Erythroblast (primary cell): ENCODE measurements at regions not wholly inside any gene's neighbourhood (a gene's known extent, or its start where the extent isn't known, plus 50 kb on each side); places are given as distances from the start of the nearest gene placed in this dataset.

Experiments
- DNase-seq, 2 experiments: peaks; one replicate each; lab custom pipeline; 2025; lab: John Stamatoyannopoulos, UW
- GATA1 ChIP-seq: IDR thresholded peaks from 2 replicates; pipeline ENCODE4 v1.6.1; 2011; ENCODE audit warnings: low read depth, mild to moderate bottlenecking, control low read depth, low read length, moderate library complexity
- POLR2A ChIP-seq: IDR thresholded peaks from 2 replicates; pipeline ENCODE4 v1.6.1; 2011; ENCODE audit warnings: mild to moderate bottlenecking, low read length

DNA sequence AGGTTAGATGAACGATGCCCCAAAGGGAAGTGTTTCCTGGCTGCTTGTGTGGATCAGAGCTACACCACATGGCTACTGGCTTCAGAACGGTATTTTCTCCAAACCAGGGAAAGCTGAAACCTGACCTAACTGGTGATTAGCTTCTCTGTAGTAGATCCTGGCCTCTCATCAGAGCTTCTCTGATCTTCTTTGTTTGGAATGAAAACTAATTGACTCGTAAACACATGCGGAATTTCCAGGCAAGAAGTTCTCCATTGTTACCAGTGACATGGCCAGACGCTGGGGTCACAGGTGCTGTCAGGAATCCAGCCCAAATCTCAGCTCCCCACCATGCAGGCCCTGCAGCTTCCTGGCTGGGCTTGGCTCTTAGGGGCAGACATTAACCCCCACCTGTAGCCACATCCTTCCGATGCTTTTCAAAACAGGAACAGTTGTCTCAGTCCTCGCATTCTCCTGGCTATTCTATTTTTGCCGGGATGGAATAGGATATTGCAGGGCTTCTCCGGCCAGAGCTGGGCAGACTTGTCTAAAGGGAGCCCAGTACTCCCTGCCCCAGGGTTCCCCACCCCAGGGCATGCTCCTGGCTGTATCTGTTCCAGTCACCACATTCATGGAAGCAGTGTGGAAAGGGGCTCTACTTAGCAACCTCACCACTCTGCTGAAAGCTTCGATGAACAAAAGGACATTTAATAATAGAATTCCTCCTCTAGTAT, 305.4 kb upstream of the F9 start:
- no peak for DNase-seq
- TF ChIP-seq POLR2A (no peak), GATA1 (no peak)

GRCh38 chrX:139222511-139223200, 307.9 kb upstream of the F9 start:
- TF ChIP-seq GATA1 (no peak), POLR2A (no peak)
- no peak for DNase-seq

GRCh38 chrX:139213241-139213709, 317.3 kb upstream of the F9 start:
- TF ChIP-seq GATA1 (no peak), POLR2A (no peak)

GRCh38 chrX:139211568-139212182, 318.9 kb upstream of the F9 start:
- DNase-seq, result no peak
- TF ChIP-seq GATA1 (no peak), POLR2A (no peak)

More at GRCh38 chrX:139213241-139213709, 317.3 kb upstream of the F9 start:
- no peak for DNase-seq

- TF ChIP-seq POLR2A (no peak), GATA1 (no peak)
These were observed 321.2 kb upstream of the F9 start for GRCh38 chrX:139209342-139209741.

DNA sequence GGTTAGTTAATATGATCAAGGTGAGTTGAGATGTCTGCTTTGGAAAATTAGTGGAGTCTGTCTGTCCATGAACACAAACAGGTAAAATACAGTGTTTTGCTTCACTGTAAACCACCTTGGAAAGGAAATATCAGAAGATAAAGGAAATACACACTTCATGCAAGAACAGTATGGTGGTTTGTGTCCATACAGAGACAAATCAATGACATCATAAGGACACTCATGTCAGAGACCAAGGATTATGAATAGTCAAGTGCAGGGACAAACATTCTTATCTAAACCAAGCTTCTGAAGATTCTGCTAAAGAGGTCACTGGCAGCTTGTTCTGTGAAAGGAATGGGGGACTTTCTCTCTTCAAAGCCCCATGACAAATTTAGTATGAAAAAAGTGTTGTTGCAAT, 322.9 kb upstream of the F9 start:
- TF ChIP-seq GATA1 (no peak), POLR2A (no peak)
- DNase-seq, result no peak

More at GRCh38 chrX:139209342-139209741, 321.2 kb upstream of the F9 start:
- no peak for DNase-seq

DNA sequence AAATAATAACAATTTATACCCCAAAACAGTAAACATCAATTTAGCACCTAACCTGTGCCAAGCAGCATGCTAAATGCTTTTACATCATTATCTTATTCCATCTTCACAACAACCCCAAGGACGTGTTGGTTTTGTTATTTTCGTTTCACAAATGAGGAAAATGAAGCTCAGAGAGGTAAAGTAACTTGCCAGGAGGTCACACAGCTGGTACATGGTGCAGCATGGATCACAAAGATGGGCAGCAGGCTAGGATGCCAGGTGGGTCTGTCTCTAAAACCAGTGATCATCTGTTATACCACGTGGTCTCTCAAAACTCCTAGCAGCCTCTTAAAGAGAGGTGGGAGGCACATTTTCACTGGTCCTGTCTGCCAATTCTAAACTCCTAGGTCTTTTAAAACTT, 323.6 kb upstream of the F9 start:
- TF ChIP-seq GATA1 (no peak), POLR2A (no peak)
- DNase-seq, result no peak

- no peak for DNase-seq
- TF ChIP-seq GATA1, result no peak
- TF ChIP-seq POLR2A, result no peak
These were observed 325.5 kb upstream of the F9 start for GRCh38 chrX:139204898-139205667.

DNA sequence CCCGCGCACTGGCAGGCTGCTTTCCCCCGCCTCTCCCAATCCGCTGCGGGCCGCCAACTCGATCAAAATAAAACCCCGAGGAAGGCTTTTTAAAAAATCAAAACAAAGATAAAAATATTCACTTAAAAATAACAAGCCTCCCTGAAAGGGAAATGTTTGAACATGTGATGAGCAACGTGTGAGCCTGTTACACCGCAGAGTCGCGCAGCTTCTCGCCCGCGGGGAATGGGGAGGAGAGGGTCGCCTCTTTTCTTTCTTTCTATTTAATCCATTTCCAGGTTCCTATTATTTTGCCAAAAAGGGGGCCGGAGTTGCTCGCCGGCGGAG, 326.0 kb upstream of the F9 start:
- DNase-seq, result no peak
- TF ChIP-seq POLR2A (no peak), GATA1 (no peak)

- TF ChIP-seq GATA1, result no peak
- TF ChIP-seq POLR2A, result no peak
- DNase-seq, result no peak
These were observed 326.6 kb upstream of the F9 start for GRCh38 chrX:139203651-139204570.

DNA sequence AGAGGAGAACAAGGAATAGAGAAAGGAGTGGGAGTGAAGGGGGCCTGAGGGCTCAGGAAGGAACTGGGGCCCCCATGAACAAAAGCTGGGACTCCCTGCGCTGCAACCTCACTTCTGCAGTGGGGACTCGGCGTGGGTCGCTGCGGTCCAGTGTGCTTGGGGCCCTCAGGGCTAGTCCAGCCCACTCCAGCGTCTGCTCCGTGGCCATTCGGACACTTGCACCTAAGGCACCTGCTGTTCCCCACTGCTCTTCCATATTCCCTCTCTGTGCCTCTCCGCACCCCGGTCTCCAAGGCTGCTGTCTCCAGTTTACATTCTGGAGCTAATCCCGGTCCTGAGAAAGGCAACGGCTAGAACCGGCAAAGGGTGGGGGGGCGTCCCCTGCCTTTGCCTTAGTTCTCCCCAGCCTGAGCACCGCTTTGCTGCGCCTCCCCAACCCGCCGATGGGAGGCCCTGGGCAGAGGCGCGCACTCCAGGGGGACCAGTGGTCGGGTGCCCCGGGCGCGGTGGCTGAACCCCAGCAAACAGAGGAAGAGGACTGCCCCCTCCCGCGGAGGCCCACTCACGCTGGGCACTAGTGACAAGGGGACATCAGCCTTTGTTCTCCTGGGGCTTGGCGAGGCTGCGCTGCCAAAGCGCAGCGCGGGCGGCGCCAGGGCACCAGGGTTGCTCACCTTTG, 327.7 kb upstream of the F9 start:
- TF ChIP-seq POLR2A, result no peak
- no peak for TF ChIP-seq GATA1
- DNase-seq, result no peak

DNA sequence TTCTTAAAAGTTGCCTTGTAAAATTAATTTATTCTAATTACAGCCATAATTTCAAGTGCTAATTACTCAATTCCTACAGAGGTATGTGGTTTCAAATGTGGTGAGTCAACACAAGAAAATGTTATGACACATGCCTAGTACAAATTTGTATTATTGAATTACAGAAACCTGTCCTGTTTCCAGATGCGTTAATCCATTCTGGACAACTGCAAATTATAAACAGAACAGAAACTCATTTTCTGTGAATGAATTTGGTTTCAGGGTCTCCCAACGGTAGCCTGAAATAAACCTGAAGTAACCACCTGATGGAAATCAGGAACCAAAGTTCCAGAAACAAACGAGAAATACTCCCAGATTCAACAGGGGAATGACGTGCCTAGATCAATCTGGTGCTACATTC, 328.6 kb upstream of the F9 start:
- no peak for DNase-seq

More for the DNA sequence above, 328.6 kb upstream of the F9 start:
- TF ChIP-seq GATA1, result no peak
- no peak for TF ChIP-seq POLR2A
